KOPT-K1 (cell line): ENCODE measurements at regions not wholly inside any gene's neighbourhood (a gene's known extent, or its start where the extent isn't known, plus 50 kb on each side); places are given as distances from the start of the nearest gene placed in this dataset.

ENCODE experiments used
- H3K27ac ChIP-seq: fragments of 200-600 bp; sonication (generic); 2 replicates; pipeline ENCODE4 v1.5.1; 2016; ENCODE audit warnings: antibody characterized with exemption, mild to moderate bottlenecking, low read depth, low read length; ENCODE audit not compliant: poor library complexity, severe bottlenecking
- H3K36me3 ChIP-seq: fragments of 200-600 bp; sonication (generic); 2 replicates; pipeline ENCODE4 v1.5.1; 2017; ENCODE audit warnings: antibody characterized with exemption, mild to moderate bottlenecking, low read length, moderate library complexity; ENCODE audit not compliant: insufficient read depth
- H3K9me3 ChIP-seq: fragments of 200-600 bp; sonication (generic); 2 replicates; pipeline ENCODE4 v1.5.1; 2017; ENCODE audit warnings: antibody characterized with exemption, low read length, mild to moderate bottlenecking; ENCODE audit not compliant: insufficient read depth, poor library complexity, severe bottlenecking

GRCh38 chr2:8513601-8514273 lies 168.1 kb upstream of the ID2 start:
- H3K36me3 ChIP-seq = no peaks in the 10 kb centered on the region
- H3K27ac ChIP-seq = peak overlapping the region; percentile 77
- peaks cover 35% of the 10 kb centered on the region for H3K9me3 ChIP-seq

DNA sequence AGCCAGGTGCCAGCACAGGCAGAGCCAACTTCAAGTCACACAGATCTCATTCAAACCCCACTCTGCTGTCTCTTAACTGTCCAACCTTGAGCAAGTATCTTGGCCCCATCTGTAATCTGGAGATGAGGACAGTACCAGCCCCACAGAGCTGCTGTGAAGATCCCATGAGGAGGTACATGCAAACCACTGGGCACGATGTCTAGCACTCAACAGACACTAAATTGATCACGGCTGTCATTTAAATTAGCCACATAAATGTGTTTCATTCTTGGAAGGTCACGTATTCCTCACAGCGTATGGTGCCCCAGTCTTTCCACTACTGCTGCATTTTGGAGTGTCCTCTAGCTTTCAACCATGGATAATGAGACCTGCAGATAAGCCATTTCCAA lies 167.6 kb upstream of the ID2 start:
- H3K9me3 ChIP-seq = peaks cover 30% of the 10 kb centered on the region
- H3K27ac ChIP-seq = peak overlapping the region; percentile 77
- H3K36me3 ChIP-seq = no peaks in the 10 kb centered on the region

- H3K36me3 ChIP-seq = no peaks in the 10 kb centered on the region
- peak overlapping the region; percentile 77 for H3K27ac ChIP-seq
Observed at GRCh38 chr2:8514796-8515758, 166.8 kb upstream of the ID2 start.

GRCh38 chr2:8515864-8516533 lies 165.9 kb upstream of the ID2 start:
- Histone ChIP-seq H3K36me3 (no peaks in the 10 kb centered on the region), H3K27ac (peak overlapping the region; percentile 77)

More at GRCh38 chr2:8514796-8515758, 166.8 kb upstream of the ID2 start:
- peaks cover 23% of the 10 kb centered on the region for H3K9me3 ChIP-seq

GRCh38 chr2:8517850-8518498 lies 163.9 kb upstream of the ID2 start:
- no peaks in the 10 kb centered on the region for H3K36me3 ChIP-seq
- H3K27ac ChIP-seq = no peak overlapping the region
- H3K9me3 ChIP-seq = peaks cover 13% of the 10 kb centered on the region

More at GRCh38 chr2:8515864-8516533, 165.9 kb upstream of the ID2 start:
- peaks cover 17% of the 10 kb centered on the region for H3K9me3 ChIP-seq

GRCh38 chr2:8518979-8519668 lies 162.7 kb upstream of the ID2 start:
- no peaks in the 10 kb centered on the region for H3K36me3 ChIP-seq
- peaks cover 3% of the 10 kb centered on the region for H3K9me3 ChIP-seq
- H3K27ac ChIP-seq = no peak overlapping the region

DNA sequence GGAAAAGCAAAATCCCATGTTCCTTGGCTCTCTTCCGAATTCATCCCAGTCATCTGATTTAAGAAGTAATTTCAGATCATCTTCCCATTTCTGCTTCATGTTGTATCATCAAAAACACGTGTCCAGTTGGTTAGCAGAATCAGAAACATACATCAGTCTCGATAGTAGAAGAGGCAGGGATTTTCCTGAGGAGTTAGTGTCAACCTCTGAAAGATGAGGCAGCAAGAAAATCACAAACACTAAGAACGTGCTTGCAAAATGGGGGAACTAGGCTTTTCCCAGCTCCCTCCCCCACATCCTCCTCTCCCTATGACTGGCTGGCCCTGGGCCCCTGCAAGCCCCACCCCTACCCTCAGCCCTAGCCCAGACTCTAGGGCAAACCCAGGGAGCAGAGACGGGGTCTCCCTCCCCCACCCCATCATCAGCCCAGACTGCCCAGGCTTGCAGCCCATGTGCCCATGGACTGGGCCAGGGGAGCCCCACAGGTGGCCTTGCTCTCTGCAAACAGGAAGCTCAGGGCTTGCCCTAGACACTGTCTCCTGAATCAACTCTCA lies 161.0 kb upstream of the ID2 start:
- H3K36me3 ChIP-seq = no peaks in the 10 kb centered on the region

DNA sequence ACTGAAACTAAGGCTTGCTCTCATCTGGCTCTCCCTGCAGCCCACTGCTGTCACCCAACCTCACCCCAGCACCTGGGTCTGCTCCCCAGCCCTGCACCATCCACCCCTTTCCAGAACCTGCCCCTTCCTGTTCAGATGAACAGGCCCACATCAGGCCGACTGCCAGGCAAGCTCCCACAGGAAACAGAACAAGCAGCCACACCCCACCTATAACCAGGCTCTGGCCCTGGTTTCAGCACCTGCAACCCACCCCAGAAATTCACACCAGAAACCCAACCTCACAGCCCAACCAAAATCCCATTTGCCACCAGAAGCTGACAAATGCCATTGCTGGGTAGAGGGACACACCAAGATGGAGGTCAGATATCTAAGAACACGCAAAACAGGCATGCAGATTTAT lies 159.2 kb upstream of the ID2 start:
- Histone ChIP-seq H3K36me3 (no peaks in the 10 kb centered on the region), H3K9me3 (no peaks in the 10 kb centered on the region), H3K27ac (peak overlapping the region; percentile 56)

More for the DNA sequence above, 161.0 kb upstream of the ID2 start:
- Histone ChIP-seq H3K9me3 (no peaks in the 10 kb centered on the region), H3K27ac (peak overlapping the region; percentile 42)

- Histone ChIP-seq H3K27ac (no peak overlapping the region), H3K9me3 (no peaks in the 10 kb centered on the region), H3K36me3 (no peaks in the 10 kb centered on the region)
Observed at GRCh38 chr2:8524388-8524787, 157.5 kb upstream of the ID2 start.

- H3K36me3 ChIP-seq = no peaks in the 10 kb centered on the region
- no peak overlapping the region for H3K27ac ChIP-seq
- no peaks in the 10 kb centered on the region for H3K9me3 ChIP-seq
Observed at GRCh38 chr2:8524823-8525222, 157.0 kb upstream of the ID2 start.

GRCh38 chr2:8525236-8525581 lies 156.6 kb upstream of the ID2 start:
- Histone ChIP-seq H3K9me3 (no peaks in the 10 kb centered on the region), H3K36me3 (no peaks in the 10 kb centered on the region), H3K27ac (no peak overlapping the region)

GRCh38 chr2:8525582-8526402 lies 156.1 kb upstream of the ID2 start:
- Histone ChIP-seq H3K9me3 (peaks cover 4% of the 10 kb centered on the region), H3K27ac (no peak overlapping the region), H3K36me3 (no peaks in the 10 kb centered on the region)

GRCh38 chr2:8526403-8526696 lies 155.5 kb upstream of the ID2 start:
- Histone ChIP-seq H3K27ac (no peak overlapping the region), H3K9me3 (peaks cover 9% of the 10 kb centered on the region), H3K36me3 (no peaks in the 10 kb centered on the region)

- H3K27ac ChIP-seq = no peak overlapping the region
- peaks cover 16% of the 10 kb centered on the region for H3K9me3 ChIP-seq
- no peaks in the 10 kb centered on the region for H3K36me3 ChIP-seq
Observed at GRCh38 chr2:8527031-8527430, 154.8 kb upstream of the ID2 start.
